ENCODE measurements at regions not wholly inside any gene's neighbourhood (a gene's known extent, or its start where the extent isn't known, plus 50 kb on each side); places are given as distances from the start of the nearest gene placed in this dataset.

GRCh38 chrX:43590150-43590549 lies 65.9 kb upstream of the MAOA start:
- no peaks in the 10 kb centered on the region for H3K4me1 Mint-ChIP-seq
- DNase-seq (ENCODE audit: low spot score) (no peak), ATAC-seq (no peak)
- H3K79me2 ChIP-seq (replicated peaks; ENCODE audit: insufficient read depth) = no peaks in the 10 kb centered on the region
- H3K27me3 Mint-ChIP-seq (ENCODE audit: insufficient read depth, low read depth, poor library complexity) = no peaks in the 10 kb centered on the region
- no peak overlapping the region for H2AFZ ChIP-seq
- no peaks in the 10 kb centered on the region for H3K9me2 ChIP-seq (ENCODE audit: insufficient read depth)
- H4K20me1 ChIP-seq (replicated peaks; ENCODE audit: insufficient read depth) = no peaks in the 10 kb centered on the region
- H3K4me1 ChIP-seq (ENCODE audit: insufficient read depth) = no peaks in the 10 kb centered on the region
- H3K4me3 Mint-ChIP-seq = no peak overlapping the region
- H3F3A ChIP-seq (replicated peaks; ENCODE audit: low read depth) = no peaks in the 10 kb centered on the region
- H3K27ac Mint-ChIP-seq = no peak overlapping the region
- no peak overlapping the region for H3K4me2 ChIP-seq
- no peaks in the 10 kb centered on the region for H3K36me3 Mint-ChIP-seq (ENCODE audit: low read depth)
- no peaks in the 10 kb centered on the region for H3K36me3 ChIP-seq (ENCODE audit: insufficient read depth)
- H3K27me3 ChIP-seq (ENCODE audit: insufficient read depth) = no peaks in the 10 kb centered on the region
- no peak overlapping the region for H3K27ac ChIP-seq (ENCODE audit: low read depth)
- TF ChIP-seq STAT1 (IDR thresholded peaks at IDR 0.05; ENCODE audit: unreplicated experiment) (no peak), EZH2 (IDR thresholded peaks at IDR 0.05; ENCODE audit: low read depth, unreplicated experiment) (no peak), NANOG (IDR thresholded peaks at IDR 0.05; ENCODE audit: borderline replicate concordance) (no peak), EZH2phosphoT487 (IDR thresholded peaks at IDR 0.05; ENCODE audit: unreplicated experiment) (no peak), ZNF331 (CRISPR knock-in tag; IDR thresholded peaks at IDR 0.05; ENCODE audit: low read depth) (no peak), CREB1 (CRISPR knock-in tag; IDR thresholded peaks at IDR 0.05; ENCODE audit: low read depth) (no peak), ZNF114 (CRISPR knock-in tag; IDR thresholded peaks at IDR 0.05) (no peak), ZNF462 (CRISPR knock-in tag; IDR thresholded peaks at IDR 0.05) (no peak), REST (IDR thresholded peaks at IDR 0.05; ENCODE audit: unreplicated experiment) (no peak), JUNB (IDR thresholded peaks at IDR 0.05; ENCODE audit: unreplicated experiment) (no peak), POLR2AphosphoS5 (IDR thresholded peaks at IDR 0.05; ENCODE audit: low read depth) (no peak)
- TF ChIP-seq, protein P1, sequence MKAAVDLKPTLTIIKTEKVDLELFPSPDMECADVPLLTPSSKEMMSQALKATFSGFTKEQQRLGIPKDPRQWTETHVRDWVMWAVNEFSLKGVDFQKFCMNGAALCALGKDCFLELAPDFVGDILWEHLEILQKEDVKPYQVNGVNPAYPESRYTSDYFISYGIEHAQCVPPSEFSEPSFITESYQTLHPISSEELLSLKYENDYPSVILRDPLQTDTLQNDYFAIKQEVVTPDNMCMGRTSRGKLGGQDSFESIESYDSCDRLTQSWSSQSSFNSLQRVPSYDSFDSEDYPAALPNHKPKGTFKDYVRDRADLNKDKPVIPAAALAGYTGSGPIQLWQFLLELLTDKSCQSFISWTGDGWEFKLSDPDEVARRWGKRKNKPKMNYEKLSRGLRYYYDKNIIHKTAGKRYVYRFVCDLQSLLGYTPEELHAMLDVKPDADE (IDR thresholded peaks at IDR 0.05) = no peak
- TF ChIP-seq, protein P2, sequence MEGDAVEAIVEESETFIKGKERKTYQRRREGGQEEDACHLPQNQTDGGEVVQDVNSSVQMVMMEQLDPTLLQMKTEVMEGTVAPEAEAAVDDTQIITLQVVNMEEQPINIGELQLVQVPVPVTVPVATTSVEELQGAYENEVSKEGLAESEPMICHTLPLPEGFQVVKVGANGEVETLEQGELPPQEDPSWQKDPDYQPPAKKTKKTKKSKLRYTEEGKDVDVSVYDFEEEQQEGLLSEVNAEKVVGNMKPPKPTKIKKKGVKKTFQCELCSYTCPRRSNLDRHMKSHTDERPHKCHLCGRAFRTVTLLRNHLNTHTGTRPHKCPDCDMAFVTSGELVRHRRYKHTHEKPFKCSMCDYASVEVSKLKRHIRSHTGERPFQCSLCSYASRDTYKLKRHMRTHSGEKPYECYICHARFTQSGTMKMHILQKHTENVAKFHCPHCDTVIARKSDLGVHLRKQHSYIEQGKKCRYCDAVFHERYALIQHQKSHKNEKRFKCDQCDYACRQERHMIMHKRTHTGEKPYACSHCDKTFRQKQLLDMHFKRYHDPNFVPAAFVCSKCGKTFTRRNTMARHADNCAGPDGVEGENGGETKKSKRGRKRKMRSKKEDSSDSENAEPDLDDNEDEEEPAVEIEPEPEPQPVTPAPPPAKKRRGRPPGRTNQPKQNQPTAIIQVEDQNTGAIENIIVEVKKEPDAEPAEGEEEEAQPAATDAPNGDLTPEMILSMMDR (conservative IDR thresholded peaks at IDR 0.05; ENCODE audit: low read depth in 2 of 2) = no peak
- H3K9me3 Mint-ChIP-seq = no peaks in the 10 kb centered on the region; the same call in 2 of the 3 replicates
- no peak overlapping the region for H3K4me3 ChIP-seq

Data from GM23338 (cell line).